ENCODE measurements at regions not wholly inside any gene's neighbourhood (a gene's known extent, or its start where the extent isn't known, plus 50 kb on each side); places are given as distances from the start of the nearest gene placed in this dataset.

DNA sequence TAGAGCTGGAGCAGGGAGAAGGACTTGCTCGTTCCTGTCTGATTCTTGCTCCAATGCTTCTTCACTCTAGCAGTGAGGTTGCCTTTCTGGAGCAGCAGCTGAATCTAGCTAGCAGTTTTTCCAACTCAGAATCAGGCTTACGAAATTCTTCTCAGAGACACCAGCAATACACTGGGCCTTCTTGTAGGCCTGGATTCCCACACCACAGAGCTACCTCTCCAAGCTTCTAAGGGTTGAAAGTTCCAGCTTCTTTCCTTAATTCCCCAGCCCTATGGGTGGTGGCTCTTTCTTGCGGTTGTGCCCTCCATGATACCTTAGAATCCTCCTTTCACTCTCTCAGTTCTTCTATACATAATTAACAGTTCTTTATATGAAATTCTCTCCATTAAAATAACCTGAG is 586.6 kb downstream of the INHBA start:
- H3K4me3 ChIP-seq: no peak overlapping the region
- TF ChIP-seq CTCF (IDR thresholded peaks at IDR 0.05): no peak

DNA sequence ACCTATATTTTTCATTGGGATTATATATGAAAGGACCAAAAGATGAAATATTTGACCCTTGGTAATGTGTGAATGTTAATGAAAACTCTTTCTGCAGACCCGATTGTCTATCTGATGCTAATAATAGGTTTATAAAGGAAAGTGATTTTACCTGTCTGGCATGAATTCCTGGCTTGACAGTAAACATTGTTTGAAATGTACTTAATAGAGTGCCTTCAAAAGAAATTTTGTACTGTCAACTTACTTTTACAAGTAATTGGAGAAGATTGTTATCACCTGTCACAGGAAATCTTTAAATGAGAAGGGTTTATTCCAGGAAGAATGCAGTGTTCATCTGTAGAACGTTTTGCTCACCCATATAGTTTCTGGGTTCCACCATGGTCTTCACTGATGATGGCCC is 588.2 kb downstream of the INHBA start:
- no peak overlapping the region for H3K27ac ChIP-seq
- no peak for TF ChIP-seq CTCF (IDR thresholded peaks at IDR 0.05)
- H3K36me3 ChIP-seq: no peaks in the 10 kb centered on the region
- no peak overlapping the region for H3K4me3 ChIP-seq
- H3K9me3 ChIP-seq: no peaks in the 10 kb centered on the region
- no peaks in the 10 kb centered on the region for H3K4me1 ChIP-seq
- no peak for DNase-seq (ENCODE audit: low spot score)
- H3K27me3 ChIP-seq: no peaks in the 10 kb centered on the region

More for the DNA sequence above, 586.6 kb downstream of the INHBA start:
- H3K36me3 ChIP-seq: no peaks in the 10 kb centered on the region
- H3K4me1 ChIP-seq: no peaks in the 10 kb centered on the region
- H3K27me3 ChIP-seq: no peaks in the 10 kb centered on the region
- H3K9me3 ChIP-seq: no peaks in the 10 kb centered on the region
- DNase-seq (ENCODE audit: low spot score): no peak
- no peak overlapping the region for H3K27ac ChIP-seq

- H3K36me3 ChIP-seq: no peaks in the 10 kb centered on the region
- H3K27ac ChIP-seq: no peak overlapping the region
- TF ChIP-seq CTCF (IDR thresholded peaks at IDR 0.05): no peak
- no peaks in the 10 kb centered on the region for H3K9me3 ChIP-seq
- no peak overlapping the region for H3K4me3 ChIP-seq
- H3K4me1 ChIP-seq: no peaks in the 10 kb centered on the region
- DNase-seq (ENCODE audit: low spot score): no peak
- H3K27me3 ChIP-seq: no peaks in the 10 kb centered on the region
Observed at GRCh38 chr7:41114131-41114530, 588.8 kb downstream of the INHBA start.

- Histone ChIP-seq H3K36me3 (no peaks in the 10 kb centered on the region), H3K4me3 (no peak overlapping the region), H3K9me3 (no peaks in the 10 kb centered on the region), H3K27me3 (no peaks in the 10 kb centered on the region), H3K4me1 (no peaks in the 10 kb centered on the region), H3K27ac (no peak overlapping the region)
- DNase-seq (ENCODE audit: low spot score): no peak
- TF ChIP-seq CTCF (IDR thresholded peaks at IDR 0.05): no peak
Observed at GRCh38 chr7:41113719-41114118, 589.2 kb downstream of the INHBA start.

- Histone ChIP-seq H3K27ac (no peak overlapping the region), H3K36me3 (no peaks in the 10 kb centered on the region), H3K27me3 (no peaks in the 10 kb centered on the region), H3K9me3 (no peaks in the 10 kb centered on the region), H3K4me3 (no peak overlapping the region), H3K4me1 (no peaks in the 10 kb centered on the region)
- no peak for DNase-seq (ENCODE audit: low spot score)
- no peak for TF ChIP-seq CTCF (IDR thresholded peaks at IDR 0.05)
Observed at GRCh38 chr7:41110186-41110585, 592.7 kb downstream of the INHBA start.

GRCh38 chr7:41108821-41109220 is 594.1 kb downstream of the INHBA start:
- Histone ChIP-seq H3K27me3 (no peaks in the 10 kb centered on the region), H3K27ac (no peak overlapping the region), H3K4me3 (no peak overlapping the region), H3K4me1 (no peaks in the 10 kb centered on the region), H3K36me3 (no peaks in the 10 kb centered on the region), H3K9me3 (no peaks in the 10 kb centered on the region)
- DNase-seq (ENCODE audit: low spot score): no peak
- TF ChIP-seq CTCF (IDR thresholded peaks at IDR 0.05): no peak
